Spleen (tissue), 11 donors: ENCODE measurements at regions not wholly inside any gene's neighbourhood (a gene's known extent, or its start where the extent isn't known, plus 50 kb on each side); places are given as distances from the start of the nearest gene placed in this dataset.

ENCODE experiments used
- DNase-seq: peaks from one replicate; pipeline ENCODE4 v3.0.0-alpha.2; 2020
- H3K27ac ChIP-seq, 8 donors: fragments of 200-600 bp; sonication (generic) in 7 of 8; 1 replicate in 4 of 8; 2 replicates in 4 of 8; pipeline versions ENCODE4 v1.5.0 to v1.8.0; 2016 to 2021; ENCODE audit warnings: inconsistent platforms in 4 of 8, mild to moderate bottlenecking in 4 of 8, moderate library complexity in 1 of 8
- H3K27me3 ChIP-seq, 7 donors: fragments of 200-600 bp; sonication (generic) in 6 of 7; replicated peaks in 1 of 7; 1 replicate in 4 of 7; 2 replicates in 3 of 7; pipeline versions ENCODE4 v1.5.0 to v1.8.0; 2016 to 2021; ENCODE audit warnings: inconsistent platforms in 3 of 7, mild to moderate bottlenecking in 1 of 7
- H3K36me3 ChIP-seq, 6 donors: fragments of 200-600 bp; sonication (generic) in 5 of 6; 1 replicate in 4 of 6; 2 replicates in 2 of 6; pipeline versions ENCODE4 v1.5.0 to v1.8.0; 2016 to 2021; ENCODE audit warnings: inconsistent platforms in 2 of 6
- H3K4me1 ChIP-seq, 6 donors: fragments of 200-600 bp; sonication (generic) in 5 of 6; 1 replicate in 3 of 6; 2 replicates in 3 of 6; pipeline versions ENCODE4 v1.5.0 to v1.8.0; 2016 to 2021; ENCODE audit warnings: inconsistent platforms in 3 of 6
- H3K4me3 ChIP-seq, 8 donors: fragments of 200-600 bp; sonication (generic) in 7 of 8; 1 replicate in 4 of 8; 2 replicates in 4 of 8; pipeline versions ENCODE4 v1.5.0 to v1.8.0; 2016 to 2021; ENCODE audit warnings: inconsistent platforms in 4 of 8, mild to moderate bottlenecking in 4 of 8, moderate library complexity in 2 of 8
- H3K9me3 ChIP-seq, 8 donors: fragments of 200-600 bp; sonication (generic) in 7 of 8; 1 replicate in 4 of 8; 2 replicates in 4 of 8; pipeline versions ENCODE4 v1.5.0 to v1.8.0; 2016 to 2021; ENCODE audit warnings: inconsistent platforms in 4 of 8
- CTCF ChIP-seq, 11 experiments: fragments of 200-600 bp in 7 of 11; fragments of 450-650 bp in 4 of 11; sonication (generic) in 4 of 11; IDR thresholded peaks in 8 of 11; conservative IDR thresholded peaks in 3 of 11; 1 replicate in 7 of 11; 2 replicates in 4 of 11; pipeline versions ENCODE4 v1.4.0 to v1.8.0; 2016 to 2021; ENCODE audit warnings: antibody characterized with exemption in 11 of 11, inconsistent platforms in 4 of 11, mild to moderate bottlenecking in 1 of 11
- POLR2A ChIP-seq, 3 donors: fragments of 450-650 bp; IDR thresholded peaks; one replicate each; pipeline ENCODE4 v1.5.1; 2017; ENCODE audit warnings: antibody characterized with exemption in 3 of 3, mild to moderate bottlenecking in 1 of 3
- POLR2AphosphoS5 ChIP-seq, 3 donors: sonication (generic); formaldehyde crosslinking; IDR thresholded peaks; one replicate each; pipeline ENCODE4 v1.5.1; 2017; ENCODE audit warnings: antibody characterized with exemption in 3 of 3
- WGBS, 5 donors: extraction: QIAGEN DNeasy Blood & Tissue Kit in 3 of 5; methylation state at CpG; one replicate each; pipeline versions ENCODE4 v1.1.5 to v1.1.7; 2013 to 2018; 5-methylcytosine and 5-hydroxymethylcytosine counted together
- intact Hi-C: fragments of 100-400 bp; cut with DNase I; formaldehyde crosslinking; loops from one replicate; pipeline ENCODE4 v1.15.0; 2023; ENCODE audit warnings: low total_unique reads
- donor health status: healthy with polysubstance abuse.
- donor health status: DM: no; HTN: no; CAD: no; lungs with moderate emphysema.
- donor health status: DM: no; HTN: no; CAD: no.
- donor health status: Bipolar disorder and iron deficiency.
- donor health status: healthy.
- donor health status: DM: no; HTN: no; CAD: no.
- donor health status: DM: yes; HTN: yes; CAD: no.

DNA sequence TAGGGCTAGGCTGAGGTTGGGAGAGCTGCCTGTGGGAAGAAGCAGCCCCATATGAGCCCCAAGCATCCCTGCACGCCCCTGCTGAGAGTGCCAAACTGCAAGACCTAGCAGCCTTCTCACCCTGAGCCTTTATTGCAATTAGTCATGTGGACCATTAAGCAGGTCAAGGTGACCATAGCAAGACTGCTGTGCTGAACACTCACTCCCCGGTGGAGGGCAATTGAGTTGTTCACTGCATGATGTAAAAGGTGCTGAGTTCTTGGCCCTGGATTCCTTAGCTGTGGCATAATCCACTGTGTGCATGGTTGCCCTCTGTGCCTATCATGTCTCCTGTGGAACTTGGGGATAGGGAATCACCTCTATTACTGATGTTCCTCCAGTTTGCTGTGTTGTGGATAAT is 131.1 kb downstream of the FOXD1 start:
- TF ChIP-seq POLR2AphosphoS5 (IDR thresholded peaks at IDR 0.05) (no peak), POLR2A (IDR thresholded peaks at IDR 0.05) (no peak), CTCF (IDR thresholded peaks at IDR 0.05 in 8 of 11, conservative IDR thresholded peaks at IDR 0.05 in 3 of 11) (no peak)
- DNase-seq, result no peak
- WGBS, 5 donors, result 62 to 76% (median 68%) methylated on average over 2 of the region's 2 CpGs
- H3K27me3 ChIP-seq, result peaks cover 0 to 94% (median 28%) of the 10 kb centered on the region in 7 donors
- H3K27ac ChIP-seq, result no peak overlapping the region
- H3K36me3 ChIP-seq, result no peaks in the 10 kb centered on the region
- no peak overlapping the region for H3K4me3 ChIP-seq
- H3K9me3 ChIP-seq, result no peaks in the 10 kb centered on the region
- intact Hi-C loops, result no loop called here
- H3K4me1 ChIP-seq, result peaks cover 0 to under 1% (median 0%) of the 10 kb centered on the region in 6 donors

DNA sequence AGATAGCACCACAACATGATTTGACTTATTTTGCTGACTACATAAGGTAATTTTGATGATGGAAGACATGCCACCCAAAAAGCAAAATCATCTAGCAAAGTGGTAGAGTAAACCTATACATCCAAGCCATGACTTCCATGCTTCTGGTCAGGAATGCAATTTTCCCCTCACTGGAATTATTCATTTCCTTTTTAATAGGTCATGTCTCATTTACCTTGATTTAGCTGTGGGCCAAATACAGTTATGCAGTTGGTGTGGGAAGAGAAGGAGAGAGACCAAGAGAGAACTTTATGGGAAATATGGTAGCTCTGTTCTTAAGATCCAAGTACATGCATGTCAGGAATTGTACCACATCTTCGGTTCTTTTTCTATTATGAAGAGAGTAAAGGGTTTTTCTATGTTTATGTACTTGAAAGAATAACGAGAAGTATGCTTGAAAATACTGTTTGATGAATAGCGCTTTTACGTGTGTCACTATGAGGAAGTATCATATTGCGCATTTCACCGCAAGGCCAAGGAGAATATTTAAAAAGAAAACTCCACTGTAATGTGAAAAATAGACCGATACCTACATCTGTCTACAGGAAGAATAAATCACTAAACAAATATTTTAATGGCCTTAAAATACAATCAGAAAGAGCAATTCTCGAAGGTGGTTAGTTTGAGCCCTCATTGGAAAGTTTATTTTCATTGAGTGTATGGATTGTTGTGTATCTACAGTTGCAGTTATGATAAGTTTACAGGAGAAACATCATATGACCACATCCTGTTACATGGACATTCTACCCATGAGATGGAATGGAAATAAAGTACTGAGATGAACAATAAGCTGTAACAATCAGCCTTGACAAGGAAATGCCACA is 134.0 kb downstream of the FOXD1 start:
- no peak overlapping the region for H3K4me3 ChIP-seq
- 47 to 63% (median 56%) methylated on average over 8 of the region's 8 CpGs for WGBS, 5 donors
- H3K27me3 ChIP-seq, result peaks cover 0 to 97% (median 54%) of the 10 kb centered on the region in 7 donors
- H3K4me1 ChIP-seq, result peaks cover 0 to 13% (median 4%) of the 10 kb centered on the region in 6 donors
- intact Hi-C loops, result no loop called here
- DNase-seq, result no peak
- H3K9me3 ChIP-seq, result no peaks in the 10 kb centered on the region
- no peaks in the 10 kb centered on the region for H3K36me3 ChIP-seq
- TF ChIP-seq CTCF (IDR thresholded peaks at IDR 0.05 in 8 of 11, conservative IDR thresholded peaks at IDR 0.05 in 3 of 11) (no peak), POLR2A (IDR thresholded peaks at IDR 0.05) (no peak), POLR2AphosphoS5 (IDR thresholded peaks at IDR 0.05) (no peak)
- no peak overlapping the region for H3K27ac ChIP-seq

DNA sequence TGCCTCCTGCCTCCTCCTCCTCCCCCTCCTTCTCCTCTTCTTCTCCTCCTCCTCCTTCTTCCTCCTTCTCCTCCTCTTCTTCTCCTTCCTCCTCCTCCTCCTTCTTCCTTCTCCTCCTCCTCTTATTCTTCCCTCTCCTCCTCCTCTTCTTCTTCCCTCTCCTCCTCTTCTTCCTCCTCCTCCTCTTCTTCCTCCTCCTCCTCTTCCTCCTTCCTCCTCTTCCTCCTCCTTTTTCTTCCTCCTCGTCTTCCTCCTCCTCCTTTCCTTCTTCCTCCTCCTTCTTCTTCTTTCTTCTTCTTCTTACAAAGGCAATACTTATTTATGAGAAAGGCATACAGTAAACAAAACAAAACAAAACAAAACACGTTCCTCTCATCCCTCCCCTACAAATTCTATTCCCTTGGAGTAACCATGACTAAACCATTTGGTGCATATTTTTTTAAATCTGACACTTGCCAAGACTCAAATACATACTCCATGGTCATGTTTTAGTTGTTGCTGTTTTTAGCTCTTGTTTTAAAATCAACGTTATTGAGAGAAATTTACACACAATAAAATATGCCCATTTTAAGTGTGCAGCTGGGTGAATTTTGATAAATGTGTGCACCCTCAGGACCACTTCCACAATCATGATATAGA is 135.6 kb downstream of the FOXD1 start:
- Histone ChIP-seq H3K4me1 (peaks cover 0 to 13% (median 4%) of the 10 kb centered on the region in 6 donors), H3K27ac (no peak overlapping the region), H3K9me3 (no peaks in the 10 kb centered on the region), H3K4me3 (no peak overlapping the region), H3K27me3 (peaks cover 0 to 99% (median 56%) of the 10 kb centered on the region in 7 donors), H3K36me3 (no peaks in the 10 kb centered on the region)
- WGBS, 5 donors, result 51 to 72% (median 60%) methylated on average over 3 of the region's 3 CpGs
- intact Hi-C loops, result no loop called here
- no peak for DNase-seq
- no peak for TF ChIP-seq CTCF (IDR thresholded peaks at IDR 0.05 in 8 of 11, conservative IDR thresholded peaks at IDR 0.05 in 3 of 11)
- no peak for TF ChIP-seq POLR2A (IDR thresholded peaks at IDR 0.05)
- no peak for TF ChIP-seq POLR2AphosphoS5 (IDR thresholded peaks at IDR 0.05)
